Activated naive CD4-positive, alpha-beta T cell treated with anti-CD3 and anti-CD28 coated beads, Interleukin-2, amount 50 U/mL, for 72 hours (primary cell): ENCODE measurements at regions not wholly inside any gene's neighbourhood (a gene's known extent, or its start where the extent isn't known, plus 50 kb on each side); places are given as distances from the start of the nearest gene placed in this dataset.

Experiments used
- ATAC-seq, 2 donors: fragments of 150-1000 bp; cut with Tn5 transposase; 2 replicates each; pipeline ENCODE4 v1.10.0; 2021; ENCODE audit warnings: mild to moderate bottlenecking in 2 of 2, moderate library complexity in 2 of 2
- DNase-seq, 2 donors: peaks; one replicate each; pipeline ENCODE4 v3.0.0; 2021 to 2022; ENCODE audit warnings: low spot score in 2 of 2
- H3K27ac Mint-ChIP-seq, 2 donors: one replicate each; pipeline ENCODE4 v1.8.0; 2022; ENCODE audit warnings: mild to moderate bottlenecking in 2 of 2, mixed read lengths in 2 of 2
- H3K36me3 Mint-ChIP-seq, 2 donors: one replicate each; pipeline ENCODE4 v1.8.0; 2022; ENCODE audit warnings: mixed read lengths in 2 of 2
- H3K9me3 Mint-ChIP-seq, 2 donors: one replicate each; pipeline ENCODE4 v1.8.0; 2022; ENCODE audit warnings: mixed read lengths in 2 of 2

GRCh38 chr21:41059871-41060270 lies 108.1 kb upstream of the BACE2 start:
- Mint-ChIP-seq H3K36me3 (no peaks in the 10 kb centered on the region), H3K9me3 (no peaks in the 10 kb centered on the region), H3K27ac (peak overlapping the region in 1 of 2 donors; percentile 26)
- DNase-seq (no peak), ATAC-seq (no peak)

GRCh38 chr21:41061701-41062100 lies 106.3 kb upstream of the BACE2 start:
- no peaks in the 10 kb centered on the region for H3K36me3 Mint-ChIP-seq
- no peaks in the 10 kb centered on the region for H3K9me3 Mint-ChIP-seq
- ATAC-seq: no peak
- DNase-seq: no peak
- H3K27ac Mint-ChIP-seq: no peak overlapping the region

- DNase-seq: no peak
- H3K27ac Mint-ChIP-seq: no peak overlapping the region
These were observed 103.6 kb upstream of the BACE2 start for GRCh38 chr21:41064334-41064791.

GRCh38 chr21:41064951-41065350 lies 103.0 kb upstream of the BACE2 start:
- H3K36me3 Mint-ChIP-seq: no peaks in the 10 kb centered on the region
- DNase-seq: no peak
- ATAC-seq: no peak
- H3K9me3 Mint-ChIP-seq: no peaks in the 10 kb centered on the region
- H3K27ac Mint-ChIP-seq: no peak overlapping the region

More at GRCh38 chr21:41064334-41064791, 103.6 kb upstream of the BACE2 start:
- Mint-ChIP-seq H3K9me3 (no peaks in the 10 kb centered on the region), H3K36me3 (no peaks in the 10 kb centered on the region)
- ATAC-seq: no peak

- Mint-ChIP-seq H3K9me3 (no peaks in the 10 kb centered on the region), H3K36me3 (no peaks in the 10 kb centered on the region), H3K27ac (no peak overlapping the region)
- DNase-seq (no peak), ATAC-seq (no peak)
These were observed 102.4 kb upstream of the BACE2 start for GRCh38 chr21:41065539-41065938.

GRCh38 chr21:41066086-41066938 lies 101.6 kb upstream of the BACE2 start:
- Mint-ChIP-seq H3K36me3 (no peaks in the 10 kb centered on the region), H3K9me3 (no peaks in the 10 kb centered on the region), H3K27ac (no peak overlapping the region)
- DNase-seq (no peak), ATAC-seq (no peak)

GRCh38 chr21:41067709-41068108 lies 100.3 kb upstream of the BACE2 start:
- no peaks in the 10 kb centered on the region for H3K36me3 Mint-ChIP-seq
- no peak overlapping the region for H3K27ac Mint-ChIP-seq
- DNase-seq (no peak), ATAC-seq (no peak)
- no peaks in the 10 kb centered on the region for H3K9me3 Mint-ChIP-seq

- no peaks in the 10 kb centered on the region for H3K36me3 Mint-ChIP-seq
- no peaks in the 10 kb centered on the region for H3K9me3 Mint-ChIP-seq
- ATAC-seq: peak in 1 of 2 donors; percentile 7
- H3K27ac Mint-ChIP-seq: no peak overlapping the region
- no peak for DNase-seq
These were observed 99.5 kb upstream of the BACE2 start for GRCh38 chr21:41068496-41068895.

GRCh38 chr21:41068967-41069642 lies 98.9 kb upstream of the BACE2 start:
- DNase-seq: peak; percentile 60 to 84
- H3K27ac Mint-ChIP-seq: no peak overlapping the region
- peak; percentile 52 to 91 for ATAC-seq
- H3K9me3 Mint-ChIP-seq: no peaks in the 10 kb centered on the region
- H3K36me3 Mint-ChIP-seq: no peaks in the 10 kb centered on the region

- Mint-ChIP-seq H3K36me3 (no peaks in the 10 kb centered on the region), H3K9me3 (no peaks in the 10 kb centered on the region), H3K27ac (no peak overlapping the region)
- DNase-seq (no peak), ATAC-seq (no peak)
These were observed 97.7 kb upstream of the BACE2 start for GRCh38 chr21:41070284-41070683.

GRCh38 chr21:41071258-41072171 lies 96.4 kb upstream of the BACE2 start:
- H3K9me3 Mint-ChIP-seq: no peaks in the 10 kb centered on the region
- no peaks in the 10 kb centered on the region for H3K36me3 Mint-ChIP-seq
- DNase-seq (no peak), ATAC-seq (no peak)
- H3K27ac Mint-ChIP-seq: no peak overlapping the region

- no peak for ATAC-seq
- Mint-ChIP-seq H3K9me3 (no peaks in the 10 kb centered on the region), H3K27ac (no peak overlapping the region), H3K36me3 (no peaks in the 10 kb centered on the region)
- no peak for DNase-seq
These were observed 94.4 kb upstream of the BACE2 start for GRCh38 chr21:41073558-41073957.

- Mint-ChIP-seq H3K9me3 (no peaks in the 10 kb centered on the region), H3K36me3 (no peaks in the 10 kb centered on the region), H3K27ac (peak overlapping the region in 1 of 2 donors; percentile 60)
- ATAC-seq: no peak
- no peak for DNase-seq
These were observed 93.4 kb upstream of the BACE2 start for GRCh38 chr21:41074396-41075184.

- DNase-seq (no peak), ATAC-seq (no peak)
- H3K27ac Mint-ChIP-seq: no peak overlapping the region
- H3K36me3 Mint-ChIP-seq: no peaks in the 10 kb centered on the region
- no peaks in the 10 kb centered on the region for H3K9me3 Mint-ChIP-seq
These were observed 92.3 kb upstream of the BACE2 start for GRCh38 chr21:41075656-41076055.

GRCh38 chr21:41076064-41076463 lies 91.9 kb upstream of the BACE2 start:
- no peak overlapping the region for H3K27ac Mint-ChIP-seq
- H3K36me3 Mint-ChIP-seq: no peaks in the 10 kb centered on the region
- no peaks in the 10 kb centered on the region for H3K9me3 Mint-ChIP-seq
- ATAC-seq: no peak
- DNase-seq: no peak

GRCh38 chr21:41079159-41079558 lies 88.8 kb upstream of the BACE2 start:
- Mint-ChIP-seq H3K36me3 (no peaks in the 10 kb centered on the region), H3K27ac (no peak overlapping the region), H3K9me3 (no peaks in the 10 kb centered on the region)
- DNase-seq (no peak), ATAC-seq (no peak)
